ENCODE measurements at regions not wholly inside any gene's neighbourhood (a gene's known extent, or its start where the extent isn't known, plus 50 kb on each side); places are given as distances from the start of the nearest gene placed in this dataset.
"Not testable (repeated sequence)": the region's sequence is repeated elsewhere in the genome, so short reads cannot be mapped to it uniquely, and the experiment has no call there.

- Histone ChIP-seq H3K27me3 (ENCODE audit: control insufficient read depth, insufficient read depth, low read length) (no peaks in the 10 kb centered on the region), H3K4me3 (ENCODE audit: low read depth, low read length) (no peak overlapping the region), H3K36me3 (ENCODE audit: control insufficient read depth, insufficient read depth, low read length) (no peaks in the 10 kb centered on the region)
- FAIRE-seq, result no peak
- no peak for DNase-seq (ENCODE audit: low read depth)
- TF ChIP-seq, protein P1, sequence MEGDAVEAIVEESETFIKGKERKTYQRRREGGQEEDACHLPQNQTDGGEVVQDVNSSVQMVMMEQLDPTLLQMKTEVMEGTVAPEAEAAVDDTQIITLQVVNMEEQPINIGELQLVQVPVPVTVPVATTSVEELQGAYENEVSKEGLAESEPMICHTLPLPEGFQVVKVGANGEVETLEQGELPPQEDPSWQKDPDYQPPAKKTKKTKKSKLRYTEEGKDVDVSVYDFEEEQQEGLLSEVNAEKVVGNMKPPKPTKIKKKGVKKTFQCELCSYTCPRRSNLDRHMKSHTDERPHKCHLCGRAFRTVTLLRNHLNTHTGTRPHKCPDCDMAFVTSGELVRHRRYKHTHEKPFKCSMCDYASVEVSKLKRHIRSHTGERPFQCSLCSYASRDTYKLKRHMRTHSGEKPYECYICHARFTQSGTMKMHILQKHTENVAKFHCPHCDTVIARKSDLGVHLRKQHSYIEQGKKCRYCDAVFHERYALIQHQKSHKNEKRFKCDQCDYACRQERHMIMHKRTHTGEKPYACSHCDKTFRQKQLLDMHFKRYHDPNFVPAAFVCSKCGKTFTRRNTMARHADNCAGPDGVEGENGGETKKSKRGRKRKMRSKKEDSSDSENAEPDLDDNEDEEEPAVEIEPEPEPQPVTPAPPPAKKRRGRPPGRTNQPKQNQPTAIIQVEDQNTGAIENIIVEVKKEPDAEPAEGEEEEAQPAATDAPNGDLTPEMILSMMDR (IDR thresholded peaks at IDR 0.05; ENCODE audit: insufficient read depth, low read length, severe bottlenecking), result no peak
Measured at GRCh38 chr16:87213536-87213935, 103.7 kb downstream of the C16orf95 start.

- FAIRE-seq (no peak), DNase-seq (ENCODE audit: low read depth) (no peak)
- H3K36me3 ChIP-seq (ENCODE audit: control insufficient read depth, insufficient read depth, low read length), result no peaks in the 10 kb centered on the region
- H3K4me3 ChIP-seq (ENCODE audit: low read depth, low read length), result no peak overlapping the region
- TF ChIP-seq, protein P1 (IDR thresholded peaks at IDR 0.05; ENCODE audit: insufficient read depth, low read length, severe bottlenecking), result no peak
- H3K27me3 ChIP-seq (ENCODE audit: control insufficient read depth, insufficient read depth, low read length), result no peaks in the 10 kb centered on the region
Measured at GRCh38 chr16:87216148-87216840, 100.9 kb downstream of the C16orf95 start.

GRCh38 chr16:87216841-87217275 lies 100.3 kb downstream of the C16orf95 start:
- H3K27me3 ChIP-seq (ENCODE audit: control insufficient read depth, insufficient read depth, low read length), result no peaks in the 10 kb centered on the region
- DNase-seq (ENCODE audit: low read depth) (no peak), FAIRE-seq (no peak)
- H3K4me3 ChIP-seq (ENCODE audit: low read depth, low read length), result no peak overlapping the region
- no peaks in the 10 kb centered on the region for H3K36me3 ChIP-seq (ENCODE audit: control insufficient read depth, insufficient read depth, low read length)
- TF ChIP-seq, protein P1 (IDR thresholded peaks at IDR 0.05; ENCODE audit: insufficient read depth, low read length, severe bottlenecking), result no peak

- not testable (repeated sequence) for H3K4me3 ChIP-seq (ENCODE audit: low read depth, low read length); H3K27me3 ChIP-seq (ENCODE audit: control insufficient read depth, insufficient read depth, low read length); DNase-seq (ENCODE audit: low read depth); H3K36me3 ChIP-seq (ENCODE audit: control insufficient read depth, insufficient read depth, low read length); FAIRE-seq
Measured at GRCh38 chr16:87217802-87218201, 99.4 kb downstream of the C16orf95 start.

- no peaks in the 10 kb centered on the region for H3K36me3 ChIP-seq (ENCODE audit: control insufficient read depth, insufficient read depth, low read length)
- FAIRE-seq (peak; percentile 68), DNase-seq (ENCODE audit: low read depth) (no peak)
- TF ChIP-seq, protein P1 (IDR thresholded peaks at IDR 0.05; ENCODE audit: insufficient read depth, low read length, severe bottlenecking), result no peak
- H3K27me3 ChIP-seq (ENCODE audit: control insufficient read depth, insufficient read depth, low read length), result no peaks in the 10 kb centered on the region
- no peak overlapping the region for H3K4me3 ChIP-seq (ENCODE audit: low read depth, low read length)
Measured at GRCh38 chr16:87218281-87219055, 98.7 kb downstream of the C16orf95 start.

GRCh38 chr16:87219287-87219909 lies 97.8 kb downstream of the C16orf95 start:
- FAIRE-seq, result peak; percentile 98
- no peak for DNase-seq (ENCODE audit: low read depth)
- Histone ChIP-seq H3K36me3 (ENCODE audit: control insufficient read depth, insufficient read depth, low read length) (no peaks in the 10 kb centered on the region), H3K27me3 (ENCODE audit: control insufficient read depth, insufficient read depth, low read length) (no peaks in the 10 kb centered on the region), H3K4me3 (ENCODE audit: low read depth, low read length) (no peak overlapping the region)
- TF ChIP-seq, protein P1 (IDR thresholded peaks at IDR 0.05; ENCODE audit: insufficient read depth, low read length, severe bottlenecking), result no peak

All from bronchial epithelial cell (primary cell).